NOMO-1 treated with dmso at 0.1 percent for 144 hours (cell line): ENCODE measurements at regions not wholly inside any gene's neighbourhood (a gene's known extent, or its start where the extent isn't known, plus 50 kb on each side); places are given as distances from the start of the nearest gene placed in this dataset.
"Not testable (repeated sequence)": the region's sequence is repeated elsewhere in the genome, so short reads cannot be mapped to it uniquely, and the experiment has no call there.

ENCODE experiments used
- DNase-seq: peaks from one replicate; lab custom pipeline; 2025; ENCODE audit not compliant: unreplicated experiment; lab: John Stamatoyannopoulos, UW

DNA sequence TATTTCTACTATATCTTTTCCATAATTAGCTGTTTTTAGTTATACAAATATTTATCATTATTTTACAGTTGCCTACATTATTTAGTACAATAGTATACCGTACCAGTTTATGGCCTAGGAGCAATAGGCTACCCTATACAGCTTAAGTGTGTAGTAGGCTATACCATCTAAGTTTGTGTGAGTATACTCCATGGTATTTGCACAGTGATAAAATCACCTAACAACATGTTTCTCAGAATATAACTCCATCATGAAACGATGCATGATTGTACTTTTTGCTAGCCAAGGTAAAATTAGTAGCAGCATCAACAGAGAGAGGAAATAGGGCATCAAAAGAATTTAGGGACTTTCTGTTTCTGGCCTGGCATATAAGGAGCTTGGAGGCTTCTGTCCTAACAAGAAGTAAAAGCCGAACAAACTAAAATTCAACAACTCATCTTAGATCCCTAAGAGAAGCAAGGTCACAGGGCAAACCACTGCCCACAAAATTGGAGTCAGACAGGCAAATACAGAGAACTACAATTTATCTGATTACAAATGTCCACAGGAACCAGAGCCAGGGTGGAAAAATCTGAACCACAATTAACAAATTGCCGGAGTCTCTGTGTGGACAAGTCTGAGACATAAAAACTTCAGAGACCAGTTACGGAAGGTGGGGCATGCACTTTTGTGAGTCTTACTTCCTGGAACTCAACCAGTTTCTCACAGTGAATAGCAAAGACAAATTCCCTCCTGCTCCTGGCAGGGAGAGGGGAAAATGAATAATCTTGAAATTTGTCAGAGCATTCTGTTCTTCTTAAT, 671.4 kb downstream of the RFPL4B start:
- no peak for DNase-seq

DNA sequence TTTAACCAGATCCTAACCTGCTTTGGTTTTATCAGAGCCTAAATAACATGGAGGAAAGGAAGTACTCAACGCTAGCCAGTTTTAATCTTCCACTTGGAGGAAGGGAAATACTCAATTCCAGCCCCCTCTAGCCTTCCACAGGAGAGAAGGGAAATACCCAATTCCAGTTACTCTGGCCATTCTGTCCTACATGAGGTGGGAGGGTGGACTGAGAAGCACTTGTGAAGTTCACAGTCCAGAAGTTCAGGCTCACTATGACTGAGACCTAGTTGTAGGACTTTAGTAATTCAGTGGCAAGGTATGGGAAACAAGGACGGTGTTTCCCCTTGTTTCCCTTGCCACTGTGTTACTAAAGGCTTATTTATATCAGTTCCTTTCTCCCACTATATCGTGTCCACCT, 672.0 kb downstream of the RFPL4B start:
- DNase-seq: no peak

DNA sequence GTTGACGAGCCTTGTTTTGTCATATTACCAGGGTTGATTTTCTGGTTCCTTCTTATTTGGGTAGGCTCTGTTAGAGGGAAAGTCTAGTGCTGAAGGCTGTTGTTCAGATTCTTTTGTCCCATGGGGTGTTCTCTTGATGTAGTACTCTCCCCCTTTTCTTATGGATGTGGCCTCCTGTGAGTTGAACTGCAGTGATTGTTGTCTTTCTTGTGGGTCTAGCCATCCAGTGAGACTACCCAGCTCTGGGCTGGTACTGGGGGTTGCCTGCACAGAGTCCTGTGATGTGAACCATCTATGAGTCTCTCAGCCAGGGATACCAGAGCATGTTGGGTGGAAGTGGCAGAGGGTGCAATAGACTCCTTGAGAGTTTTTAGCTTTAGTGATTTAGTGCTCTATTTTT, 680.6 kb downstream of the RFPL4B start:
- no peak for DNase-seq

DNA sequence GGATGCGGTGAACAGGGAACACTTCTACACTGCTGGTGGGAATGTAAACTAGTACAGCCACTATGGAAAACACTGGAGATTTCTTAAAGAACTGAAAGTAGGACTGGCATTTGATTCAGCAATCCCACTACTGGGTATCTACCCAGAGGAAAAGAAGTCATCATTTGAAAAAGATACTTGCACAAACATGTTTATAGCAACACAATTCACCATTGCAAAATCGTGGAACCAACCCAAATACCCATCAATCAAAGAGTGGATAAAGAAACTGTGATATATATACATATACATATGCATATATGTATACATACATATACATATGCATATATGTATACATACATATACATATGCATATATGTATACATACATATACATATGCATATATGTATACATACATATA, 682.0 kb downstream of the RFPL4B start:
- DNase-seq: not testable (repeated sequence)

DNA sequence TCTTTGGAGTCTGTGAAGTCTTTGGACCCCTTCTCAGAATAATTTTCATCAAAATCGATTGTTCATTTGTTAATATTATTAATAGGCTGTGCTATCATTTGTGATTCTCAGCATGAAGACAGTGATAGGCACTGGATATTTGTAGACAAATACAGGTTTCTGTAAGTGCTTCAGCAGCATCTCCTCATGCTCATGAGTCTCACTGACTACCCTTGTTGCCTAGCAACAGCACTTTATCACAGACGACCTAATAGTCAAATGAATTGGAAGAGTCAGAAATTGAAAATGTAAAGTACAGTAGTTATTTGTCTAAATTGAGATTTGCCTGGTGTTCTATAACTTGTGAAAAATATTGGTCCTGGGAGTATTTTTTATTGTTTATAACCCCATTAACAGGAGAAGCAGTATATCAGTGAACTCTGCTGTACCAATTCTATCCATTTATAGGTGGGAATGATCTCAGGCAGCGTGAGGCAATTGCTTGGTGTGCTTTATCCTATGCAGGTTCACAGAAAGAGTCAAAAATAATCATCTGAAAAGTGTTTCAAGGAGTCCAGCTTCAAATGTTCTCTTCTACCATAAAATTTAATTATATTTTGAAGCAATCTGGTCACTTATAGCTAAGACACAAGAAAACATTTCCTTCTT, 684.6 kb downstream of the RFPL4B start:
- DNase-seq: no peak

DNA sequence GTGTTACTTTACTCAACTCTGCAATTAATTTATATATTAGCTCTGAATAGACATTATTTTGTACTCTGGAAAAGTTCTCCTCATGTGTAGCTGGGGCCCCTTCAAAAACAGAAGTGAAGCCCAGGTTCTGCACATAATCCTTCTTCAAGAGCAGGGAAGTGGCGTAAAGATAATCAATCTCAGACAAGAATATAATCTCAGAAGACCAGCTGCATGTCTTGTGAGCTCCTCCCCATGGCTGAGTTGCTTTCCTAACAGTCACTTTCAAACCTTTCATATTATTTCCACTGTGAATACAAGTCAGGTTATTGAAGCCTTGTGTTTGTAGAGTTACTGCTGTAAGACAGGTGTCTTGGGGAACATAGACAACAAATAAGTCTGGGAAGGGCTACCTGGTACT, 691.9 kb downstream of the RFPL4B start:
- no peak for DNase-seq

DNA sequence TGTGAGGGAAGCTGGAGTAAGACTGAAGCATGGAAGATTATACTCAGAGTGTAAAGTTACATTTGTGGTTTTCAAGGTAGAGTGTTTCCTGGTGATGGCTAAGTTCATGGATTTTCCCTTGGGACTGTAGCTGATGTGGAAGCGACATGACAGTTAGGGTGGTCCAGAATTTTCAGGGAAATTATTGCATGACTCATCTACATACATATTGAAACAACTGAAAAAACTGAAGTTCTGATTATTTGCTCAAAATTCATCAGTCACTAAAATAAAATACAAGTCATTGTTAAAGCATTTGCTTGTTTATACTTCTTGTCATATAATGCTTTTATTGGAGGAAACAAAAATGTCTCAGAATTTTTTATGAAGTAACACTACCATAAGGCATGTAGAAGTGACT, 700.0 kb downstream of the RFPL4B start:
- no peak for DNase-seq

DNA sequence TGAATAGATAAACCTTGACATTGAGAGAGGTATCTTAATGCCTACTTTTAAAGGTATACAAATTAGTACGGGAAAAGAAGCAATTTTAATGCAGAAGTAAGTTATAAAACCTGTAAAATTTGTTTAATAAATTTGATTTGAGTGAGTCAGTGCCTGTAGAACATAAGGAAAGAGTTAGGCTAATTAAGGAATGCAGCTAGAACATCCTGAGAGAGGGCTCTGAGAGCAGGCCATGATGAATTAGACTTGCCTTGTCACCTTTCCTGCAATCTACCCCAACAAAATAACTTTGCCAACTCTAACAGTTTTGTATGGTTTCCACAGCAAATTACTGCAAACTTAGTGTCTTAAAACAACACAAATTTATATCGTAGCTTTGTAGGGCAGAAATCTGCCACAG, 700.8 kb downstream of the RFPL4B start:
- no peak for DNase-seq

DNA sequence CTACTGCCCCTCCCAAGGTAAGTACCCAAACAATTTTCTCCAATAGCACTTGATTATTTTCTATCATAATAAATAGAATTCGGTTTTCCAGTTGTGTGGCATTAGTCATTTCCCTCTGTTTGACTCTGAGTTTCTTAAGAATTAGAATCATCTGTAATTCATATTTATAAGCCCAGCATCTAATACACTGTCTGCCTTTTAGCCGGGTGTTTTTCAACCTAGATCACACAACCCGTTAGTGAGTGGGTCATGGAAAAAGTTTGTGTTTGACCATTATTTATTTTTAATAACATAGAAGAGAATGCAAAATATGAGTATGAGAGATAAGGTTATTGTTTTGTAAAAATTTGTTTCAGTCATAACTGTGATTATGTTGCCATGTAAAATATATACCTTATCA, 701.6 kb downstream of the RFPL4B start:
- DNase-seq: no peak

DNA sequence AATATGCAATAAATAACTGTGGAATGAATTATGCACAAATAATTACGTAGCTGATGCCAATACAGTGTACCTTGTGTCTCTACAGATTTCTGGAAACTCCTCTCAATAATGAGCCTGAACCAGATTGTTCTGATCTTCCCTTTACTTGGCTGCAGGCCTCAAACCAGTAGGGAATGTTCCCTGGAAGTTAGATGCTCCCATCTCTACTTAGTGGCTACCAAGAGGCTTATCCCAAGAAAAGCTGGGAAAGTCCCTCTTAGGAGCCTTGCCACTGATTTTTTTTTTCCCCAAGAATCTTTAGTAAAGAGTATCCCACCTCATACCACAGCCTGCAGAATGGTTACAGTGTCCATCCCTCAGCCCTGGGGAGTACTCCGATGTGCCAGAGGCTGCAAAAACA, 702.1 kb downstream of the RFPL4B start:
- no peak for DNase-seq

DNA sequence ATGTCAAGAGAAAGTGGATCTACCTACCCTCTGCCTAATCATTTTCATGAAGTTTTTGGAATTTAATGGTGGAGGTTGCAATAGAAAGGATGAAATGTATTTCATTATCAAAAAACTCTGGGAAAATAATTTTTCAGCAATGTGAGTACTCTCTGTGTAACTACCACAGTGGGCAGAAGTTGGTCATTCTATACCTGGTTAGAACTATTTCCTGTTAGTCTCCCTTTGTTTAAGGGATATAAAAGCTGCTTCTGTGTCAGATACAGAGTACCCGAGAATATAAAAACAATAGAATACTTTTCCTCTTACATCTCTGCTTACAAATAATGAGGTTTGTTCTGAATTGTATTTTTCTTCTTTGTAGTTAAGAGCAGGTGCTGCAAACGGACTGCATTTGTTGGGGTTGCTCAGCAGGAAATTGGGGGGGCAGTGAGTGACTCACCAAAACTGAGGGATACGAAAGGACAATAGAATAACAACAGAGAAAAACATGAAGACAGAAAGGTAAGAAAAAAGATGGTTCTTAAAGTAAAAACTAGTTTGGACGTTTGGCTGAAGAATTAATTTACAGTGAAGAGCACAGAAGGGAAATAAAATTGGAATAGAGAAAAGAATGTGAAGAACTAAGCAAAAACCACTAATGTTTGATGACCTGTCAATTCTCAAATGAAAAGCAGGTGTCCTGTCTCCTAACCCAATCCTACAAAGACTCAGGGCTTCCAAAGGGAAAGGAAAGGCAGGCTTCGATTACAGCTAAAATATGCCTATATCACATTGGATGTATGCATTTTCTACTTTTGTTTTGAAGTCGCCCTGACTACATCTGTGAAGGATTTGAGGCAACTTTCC, 703.1 kb downstream of the RFPL4B start:
- no peak for DNase-seq

DNA sequence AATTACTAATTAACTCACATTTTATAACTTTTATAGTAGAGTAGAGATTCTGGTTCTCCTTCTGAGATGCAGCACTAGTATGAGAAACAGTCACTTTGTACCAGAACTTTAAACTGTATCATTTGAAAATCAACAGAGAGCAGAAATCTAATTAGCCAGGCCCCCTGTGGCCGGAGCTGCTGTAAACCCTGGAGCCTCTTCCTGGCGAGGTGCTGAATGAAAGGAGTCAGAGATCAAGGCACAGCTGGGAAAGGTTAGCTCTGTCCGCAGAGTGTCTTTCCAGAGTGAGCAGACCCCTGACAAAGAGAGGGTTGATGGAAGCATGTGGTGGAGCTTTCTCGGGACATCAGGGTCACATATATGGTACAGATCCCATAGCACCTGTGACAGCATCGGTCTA, 703.8 kb downstream of the RFPL4B start:
- DNase-seq: no peak

DNA sequence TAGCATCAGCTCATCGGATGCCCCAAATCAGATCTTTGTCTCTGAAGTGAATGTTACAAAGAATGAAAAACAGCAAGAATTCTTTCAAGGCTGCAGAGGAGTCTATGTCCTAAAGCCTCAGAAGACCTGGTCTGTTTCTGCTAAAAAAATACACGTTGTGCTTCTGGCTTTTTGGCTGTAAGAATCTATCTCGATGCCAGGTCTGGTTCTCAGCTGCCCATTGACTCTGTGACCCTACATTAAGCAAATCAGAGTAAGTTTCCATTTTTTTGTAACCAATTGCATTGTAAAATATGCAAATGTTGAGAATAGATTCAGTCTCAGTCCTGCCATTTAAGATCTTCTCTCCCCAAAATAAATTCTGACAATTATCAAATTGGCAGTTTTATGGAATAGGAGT, 705.4 kb downstream of the RFPL4B start:
- DNase-seq: no peak

DNA sequence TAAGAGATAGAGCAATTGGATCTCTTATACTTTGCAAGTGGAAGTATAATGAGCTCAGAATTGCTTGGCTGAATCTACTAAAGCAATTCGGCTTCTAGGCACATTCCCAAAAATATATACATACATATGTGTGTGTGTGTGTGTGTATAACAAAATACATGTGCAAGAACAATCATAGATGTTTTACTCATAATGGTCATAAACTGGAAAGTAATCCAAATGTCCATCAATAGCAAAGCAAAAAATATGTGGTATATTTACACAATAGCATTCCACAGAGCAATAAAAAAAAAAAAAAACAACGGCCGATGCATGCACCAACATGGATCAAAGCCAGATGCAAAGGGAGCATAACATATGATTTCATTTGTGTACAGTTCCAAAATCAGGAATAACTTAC, 707.9 kb downstream of the RFPL4B start:
- DNase-seq: no peak

DNA sequence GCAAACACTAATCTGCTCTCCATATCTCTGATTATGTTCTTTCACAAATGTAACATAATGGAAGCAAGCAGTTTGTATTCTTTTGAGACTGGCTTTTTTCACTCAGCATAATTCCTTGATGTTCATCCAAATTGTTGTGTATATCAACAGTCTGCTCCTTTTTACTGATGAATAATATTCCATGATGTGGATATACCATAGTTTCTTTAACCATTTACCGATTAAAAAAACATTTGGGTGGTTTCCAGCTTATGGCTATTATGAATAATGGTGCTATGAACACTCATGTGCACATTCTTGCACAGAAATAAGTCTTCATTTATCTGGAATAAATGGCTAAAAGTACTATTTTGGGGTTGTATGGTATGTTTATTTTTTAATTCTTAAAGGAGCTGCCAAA, 708.9 kb downstream of the RFPL4B start:
- DNase-seq: no peak

DNA sequence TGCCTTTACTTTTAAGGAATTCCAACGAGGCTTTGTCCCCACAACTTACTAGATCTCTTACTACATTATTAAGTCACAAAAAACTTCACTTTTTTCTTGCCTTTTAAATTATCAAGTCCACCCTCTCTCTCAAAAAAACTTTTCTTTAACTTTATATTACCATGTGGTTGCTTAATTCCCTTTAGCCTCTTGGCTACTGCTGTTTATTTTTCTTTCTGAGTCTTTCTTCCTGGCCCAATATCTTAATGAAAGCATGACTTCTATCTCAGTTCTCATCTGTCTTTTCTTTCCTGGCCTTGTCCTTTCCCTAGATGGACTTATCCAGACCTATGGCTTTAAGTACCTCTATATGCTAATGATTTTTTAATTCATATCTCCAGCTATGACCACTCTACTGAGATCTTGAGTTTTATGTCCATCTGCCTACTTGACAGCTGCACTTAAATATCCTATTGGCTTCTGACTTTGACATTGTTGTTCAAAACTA, 710.5 kb downstream of the RFPL4B start:
- DNase-seq: no peak

DNA sequence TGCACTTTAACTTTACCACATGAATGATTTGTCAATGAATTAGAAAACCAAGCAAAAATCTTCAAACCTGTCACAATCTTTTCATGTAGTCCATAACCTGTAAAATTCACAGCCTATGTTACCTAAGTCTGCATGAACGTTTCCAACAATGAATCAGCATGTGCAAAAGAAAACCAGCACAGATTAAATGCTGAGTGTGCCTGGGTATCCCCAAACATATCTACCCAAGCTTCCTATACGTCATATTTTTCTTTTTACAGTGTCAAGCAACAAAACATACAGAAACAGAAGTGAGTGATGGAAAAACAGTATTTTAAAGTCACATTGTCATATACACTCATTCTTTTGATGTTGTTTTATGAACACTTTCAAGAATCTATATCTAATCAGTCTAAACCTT, 713.5 kb downstream of the RFPL4B start:
- DNase-seq: no peak

DNA sequence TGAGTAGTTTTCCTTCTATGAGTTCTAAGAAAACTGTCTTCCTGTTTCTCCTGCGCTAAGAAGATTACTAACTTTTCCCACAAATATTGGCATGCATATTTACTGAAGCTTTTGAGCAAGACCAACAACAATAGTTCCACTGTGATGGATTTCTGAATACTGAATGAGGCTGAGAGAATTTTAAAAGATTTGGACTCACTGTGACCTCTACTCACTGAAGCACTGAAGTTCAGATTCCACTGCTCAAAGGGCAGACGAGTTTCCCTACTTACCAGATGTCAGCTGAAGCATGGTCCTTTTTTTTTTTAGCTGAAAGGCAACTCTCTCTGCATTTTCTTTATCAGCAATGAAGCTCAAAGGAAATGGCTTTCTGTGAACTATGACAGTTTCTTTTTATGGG, 718.5 kb downstream of the RFPL4B start:
- no peak for DNase-seq

DNA sequence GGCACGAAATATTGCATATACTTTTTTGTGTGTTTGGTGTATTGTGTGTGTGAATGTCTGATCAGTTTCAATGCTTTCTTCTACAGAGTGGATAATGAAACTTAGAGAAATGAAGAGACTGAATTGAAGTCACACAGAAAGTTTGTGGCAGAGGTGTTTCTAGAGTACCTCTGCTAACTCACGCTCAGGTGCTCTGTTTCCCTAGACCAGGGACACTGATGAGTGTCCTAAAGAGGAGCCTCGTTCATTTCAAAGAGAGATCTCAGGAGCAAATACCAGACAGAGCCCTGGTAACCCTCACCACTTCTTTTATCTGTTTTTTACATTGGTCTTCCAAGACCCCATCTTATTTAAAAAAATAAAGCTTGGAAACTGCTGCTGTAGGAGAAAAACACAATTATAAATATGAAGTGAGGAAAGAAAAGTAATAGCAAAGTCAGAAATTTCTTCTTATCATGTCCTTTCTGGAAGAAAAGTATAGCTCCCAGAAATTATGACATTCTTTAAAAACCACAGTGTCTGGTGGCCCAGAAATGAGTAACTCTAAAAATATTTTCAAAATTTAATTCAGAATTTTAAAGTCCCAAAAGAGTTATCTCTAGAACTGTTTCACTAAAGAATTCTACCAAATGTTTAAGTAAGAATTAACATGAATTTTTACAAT, 720.6 kb downstream of the RFPL4B start:
- DNase-seq: no peak

DNA sequence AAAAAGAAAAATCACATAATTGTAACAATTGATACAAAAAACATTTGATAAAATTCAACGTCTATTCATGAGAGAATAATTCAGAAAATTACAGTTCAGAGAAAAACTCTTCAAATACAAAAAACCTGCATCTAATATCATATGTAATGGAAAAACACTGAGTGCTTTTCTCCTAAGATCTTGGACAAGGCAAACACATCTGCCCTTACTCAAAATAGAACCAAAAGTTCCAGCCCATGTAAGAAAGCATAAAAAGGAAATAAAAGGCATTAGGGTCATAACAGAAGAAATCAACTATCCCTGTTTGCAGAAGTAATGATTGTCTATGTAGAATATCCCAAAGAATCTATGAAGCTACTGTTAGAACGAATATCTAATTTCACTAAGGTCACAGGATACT, 721.4 kb downstream of the RFPL4B start:
- no peak for DNase-seq

DNA sequence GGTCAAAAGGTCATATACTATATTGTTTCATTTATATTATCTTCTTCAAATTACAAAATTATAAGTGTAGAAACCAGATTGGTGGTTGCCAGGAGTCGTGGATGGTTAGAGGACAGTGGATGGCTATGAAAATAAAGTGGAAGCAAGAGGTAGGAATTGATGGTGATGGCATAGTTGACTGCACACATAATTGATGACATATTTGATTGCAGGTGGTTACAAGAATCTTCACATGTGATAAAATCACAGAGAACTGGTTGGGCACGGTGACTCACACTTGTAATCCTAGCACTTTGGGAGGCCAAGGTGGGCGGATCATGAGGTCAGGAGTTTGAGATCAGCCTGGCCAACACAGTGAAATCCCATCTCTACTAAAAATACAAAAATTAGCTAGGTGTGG, 723.6 kb downstream of the RFPL4B start:
- not testable (repeated sequence) for DNase-seq
